ENCODE measurements at regions not wholly inside any gene's neighbourhood (a gene's known extent, or its start where the extent isn't known, plus 50 kb on each side); places are given as distances from the start of the nearest gene placed in this dataset.

GRCh38 chr16:48836636-48837035, 226.7 kb upstream of the N4BP1 start:
- no peak overlapping the region for H3K27ac ChIP-seq (ENCODE audit: low read depth in 1 of 3, low read length in 2 of 3)
- H3K36me3 ChIP-seq (ENCODE audit: control insufficient read depth in 3 of 3, insufficient read depth in 2 of 3, low read depth in 1 of 3, low read length in 3 of 3) = no peaks in the 10 kb centered on the region
- FAIRE-seq (no peak), DNase-seq (no peak)
- no peaks in the 10 kb centered on the region for H3K9me3 ChIP-seq (ENCODE audit: control insufficient read depth in 2 of 2, insufficient read depth in 1 of 2, low read depth in 1 of 2, low read length in 1 of 2)
- H3K27me3 ChIP-seq (ENCODE audit: control insufficient read depth in 3 of 3, insufficient read depth in 3 of 3, low read length in 3 of 3) = no peaks in the 10 kb centered on the region
- no peak overlapping the region for H3K4me3 ChIP-seq (ENCODE audit: low read depth in 1 of 3, low read length in 3 of 3)
- WGBS, 3 donors = 50 to 53% (median 51%) methylated on average over 4 of the region's 4 CpGs
- no peaks in the 10 kb centered on the region for H3K4me1 ChIP-seq (ENCODE audit: control insufficient read depth in 3 of 3, insufficient read depth in 2 of 3, low read depth in 1 of 3, low read length in 2 of 3)

- no peaks in the 10 kb centered on the region for H3K36me3 ChIP-seq (ENCODE audit: control insufficient read depth in 3 of 3, insufficient read depth in 2 of 3, low read depth in 1 of 3, low read length in 3 of 3)
- H3K27ac ChIP-seq (ENCODE audit: low read depth in 1 of 3, low read length in 2 of 3) = no peak overlapping the region
- H3K4me1 ChIP-seq (ENCODE audit: control insufficient read depth in 3 of 3, insufficient read depth in 2 of 3, low read depth in 1 of 3, low read length in 2 of 3) = no peaks in the 10 kb centered on the region
- H3K4me3 ChIP-seq (ENCODE audit: low read depth in 1 of 3, low read length in 3 of 3) = no peak overlapping the region
- no peaks in the 10 kb centered on the region for H3K9me3 ChIP-seq (ENCODE audit: control insufficient read depth in 2 of 2, insufficient read depth in 1 of 2, low read depth in 1 of 2, low read length in 1 of 2)
- WGBS, 3 donors = 94 to 97% (median 97%) methylated on average over 2 of the region's 2 CpGs
- no peak for FAIRE-seq
- DNase-seq = no peak
- H3K27me3 ChIP-seq (ENCODE audit: control insufficient read depth in 3 of 3, insufficient read depth in 3 of 3, low read length in 3 of 3) = no peaks in the 10 kb centered on the region
These were observed 226.1 kb upstream of the N4BP1 start for GRCh38 chr16:48836067-48836466.

GRCh38 chr16:48834576-48834975, 224.6 kb upstream of the N4BP1 start:
- Histone ChIP-seq H3K27ac (ENCODE audit: low read depth in 1 of 3, low read length in 2 of 3) (no peak overlapping the region), H3K9me3 (ENCODE audit: control insufficient read depth in 2 of 2, insufficient read depth in 1 of 2, low read depth in 1 of 2, low read length in 1 of 2) (no peaks in the 10 kb centered on the region), H3K4me1 (ENCODE audit: control insufficient read depth in 3 of 3, insufficient read depth in 2 of 3, low read depth in 1 of 3, low read length in 2 of 3) (no peaks in the 10 kb centered on the region), H3K27me3 (ENCODE audit: control insufficient read depth in 3 of 3, insufficient read depth in 3 of 3, low read length in 3 of 3) (no peaks in the 10 kb centered on the region), H3K4me3 (ENCODE audit: low read depth in 1 of 3, low read length in 3 of 3) (no peak overlapping the region), H3K36me3 (ENCODE audit: control insufficient read depth in 3 of 3, insufficient read depth in 2 of 3, low read depth in 1 of 3, low read length in 3 of 3) (no peaks in the 10 kb centered on the region)
- no peak for FAIRE-seq
- DNase-seq = no peak
- WGBS, 3 donors = 4 to 18% (median 18%) methylated on average over 1 of the region's 1 CpG

- WGBS, 3 donors = 32 to 40% (median 32%) methylated on average over 2 of the region's 2 CpGs
These were observed 223.5 kb upstream of the N4BP1 start for GRCh38 chr16:48833461-48833860.

GRCh38 chr16:48831076-48831722, 221.2 kb upstream of the N4BP1 start:
- H3K9me3 ChIP-seq (ENCODE audit: control insufficient read depth in 2 of 2, insufficient read depth in 1 of 2, low read depth in 1 of 2, low read length in 1 of 2) = no peaks in the 10 kb centered on the region
- no peak overlapping the region for H3K27ac ChIP-seq (ENCODE audit: low read depth in 1 of 3, low read length in 2 of 3)
- H3K27me3 ChIP-seq (ENCODE audit: control insufficient read depth in 3 of 3, insufficient read depth in 3 of 3, low read length in 3 of 3) = no peaks in the 10 kb centered on the region
- DNase-seq (no peak), FAIRE-seq (no peak)
- H3K4me1 ChIP-seq (ENCODE audit: control insufficient read depth in 3 of 3, insufficient read depth in 2 of 3, low read depth in 1 of 3, low read length in 2 of 3) = no peaks in the 10 kb centered on the region
- H3K36me3 ChIP-seq (ENCODE audit: control insufficient read depth in 3 of 3, insufficient read depth in 2 of 3, low read depth in 1 of 3, low read length in 3 of 3) = no peaks in the 10 kb centered on the region
- 18 to 29% (median 20%) methylated on average over 4 of the region's 4 CpGs for WGBS, 3 donors
- H3K4me3 ChIP-seq (ENCODE audit: low read depth in 1 of 3, low read length in 3 of 3) = no peak overlapping the region

More at GRCh38 chr16:48833461-48833860, 223.5 kb upstream of the N4BP1 start:
- no peak for DNase-seq
- H3K36me3 ChIP-seq (ENCODE audit: control insufficient read depth in 3 of 3, insufficient read depth in 2 of 3, low read depth in 1 of 3, low read length in 3 of 3) = no peaks in the 10 kb centered on the region
- H3K4me3 ChIP-seq (ENCODE audit: low read depth in 1 of 3, low read length in 3 of 3) = no peak overlapping the region
- no peak overlapping the region for H3K27ac ChIP-seq (ENCODE audit: low read depth in 1 of 3, low read length in 2 of 3)
- H3K9me3 ChIP-seq (ENCODE audit: control insufficient read depth in 2 of 2, insufficient read depth in 1 of 2, low read depth in 1 of 2, low read length in 1 of 2) = no peaks in the 10 kb centered on the region
- H3K27me3 ChIP-seq (ENCODE audit: control insufficient read depth in 3 of 3, insufficient read depth in 3 of 3, low read length in 3 of 3) = no peaks in the 10 kb centered on the region
- no peak for FAIRE-seq
- H3K4me1 ChIP-seq (ENCODE audit: control insufficient read depth in 3 of 3, insufficient read depth in 2 of 3, low read depth in 1 of 3, low read length in 2 of 3) = no peaks in the 10 kb centered on the region

- H3K4me3 ChIP-seq (ENCODE audit: low read depth in 1 of 3, low read length in 3 of 3) = no peak overlapping the region
- no peaks in the 10 kb centered on the region for H3K27me3 ChIP-seq (ENCODE audit: control insufficient read depth in 3 of 3, insufficient read depth in 3 of 3, low read length in 3 of 3)
- H3K9me3 ChIP-seq (ENCODE audit: control insufficient read depth in 2 of 2, insufficient read depth in 1 of 2, low read depth in 1 of 2, low read length in 1 of 2) = no peaks in the 10 kb centered on the region
- H3K36me3 ChIP-seq (ENCODE audit: control insufficient read depth in 3 of 3, insufficient read depth in 2 of 3, low read depth in 1 of 3, low read length in 3 of 3) = no peaks in the 10 kb centered on the region
- H3K4me1 ChIP-seq (ENCODE audit: control insufficient read depth in 3 of 3, insufficient read depth in 2 of 3, low read depth in 1 of 3, low read length in 2 of 3) = no peaks in the 10 kb centered on the region
- no peak overlapping the region for H3K27ac ChIP-seq (ENCODE audit: low read depth in 1 of 3, low read length in 2 of 3)
- FAIRE-seq (no peak), DNase-seq (no peak)
- 79 to 89% (median 83%) methylated on average over 12 of the region's 12 CpGs for WGBS, 3 donors
These were observed 219.6 kb upstream of the N4BP1 start for GRCh38 chr16:48829336-48830310.

GRCh38 chr16:48824271-48824670, 214.3 kb upstream of the N4BP1 start:
- Histone ChIP-seq H3K9me3 (ENCODE audit: control insufficient read depth in 2 of 2, insufficient read depth in 1 of 2, low read depth in 1 of 2, low read length in 1 of 2) (no peaks in the 10 kb centered on the region), H3K4me3 (ENCODE audit: low read depth in 1 of 3, low read length in 3 of 3) (no peak overlapping the region), H3K27me3 (ENCODE audit: control insufficient read depth in 3 of 3, insufficient read depth in 3 of 3, low read length in 3 of 3) (no peaks in the 10 kb centered on the region), H3K36me3 (ENCODE audit: control insufficient read depth in 3 of 3, insufficient read depth in 2 of 3, low read depth in 1 of 3, low read length in 3 of 3) (no peaks in the 10 kb centered on the region), H3K4me1 (ENCODE audit: control insufficient read depth in 3 of 3, insufficient read depth in 2 of 3, low read depth in 1 of 3, low read length in 2 of 3) (no peaks in the 10 kb centered on the region), H3K27ac (ENCODE audit: low read depth in 1 of 3, low read length in 2 of 3) (no peak overlapping the region)
- DNase-seq = no peak
- no peak for FAIRE-seq
- 70 to 77% (median 72%) methylated on average over 2 of the region's 2 CpGs for WGBS, 3 donors

- H3K27me3 ChIP-seq (ENCODE audit: control insufficient read depth in 3 of 3, insufficient read depth in 3 of 3, low read length in 3 of 3) = no peaks in the 10 kb centered on the region
- DNase-seq (no peak), FAIRE-seq (no peak)
These were observed 212.5 kb upstream of the N4BP1 start for GRCh38 chr16:48822431-48822830.

More at GRCh38 chr16:48822431-48822830, 212.5 kb upstream of the N4BP1 start:
- Histone ChIP-seq H3K27ac (ENCODE audit: low read depth in 1 of 3, low read length in 2 of 3) (no peak overlapping the region), H3K4me1 (ENCODE audit: control insufficient read depth in 3 of 3, insufficient read depth in 2 of 3, low read depth in 1 of 3, low read length in 2 of 3) (no peaks in the 10 kb centered on the region), H3K9me3 (ENCODE audit: control insufficient read depth in 2 of 2, insufficient read depth in 1 of 2, low read depth in 1 of 2, low read length in 1 of 2) (no peaks in the 10 kb centered on the region), H3K36me3 (ENCODE audit: control insufficient read depth in 3 of 3, insufficient read depth in 2 of 3, low read depth in 1 of 3, low read length in 3 of 3) (no peaks in the 10 kb centered on the region), H3K4me3 (ENCODE audit: low read depth in 1 of 3, low read length in 3 of 3) (no peak overlapping the region)
- WGBS, 3 donors = 90 to 95% (median 91%) methylated on average over 5 of the region's 5 CpGs

Measured in small intestine (tissue), 7 donors.